Mesenteric fat pad (tissue), 1 donor: ENCODE measurements at regions not wholly inside any gene's neighbourhood (a gene's known extent, or its start where the extent isn't known, plus 50 kb on each side); places are given as distances from the start of the nearest gene placed in this dataset.

Experiments
- DNase-seq: peaks from one replicate; pipeline ENCODE4 v3.0.0-alpha.2; 2020; ENCODE audit warnings: low spot score
- donor health status: DM: yes; HTN: yes; CAD: no.

DNA sequence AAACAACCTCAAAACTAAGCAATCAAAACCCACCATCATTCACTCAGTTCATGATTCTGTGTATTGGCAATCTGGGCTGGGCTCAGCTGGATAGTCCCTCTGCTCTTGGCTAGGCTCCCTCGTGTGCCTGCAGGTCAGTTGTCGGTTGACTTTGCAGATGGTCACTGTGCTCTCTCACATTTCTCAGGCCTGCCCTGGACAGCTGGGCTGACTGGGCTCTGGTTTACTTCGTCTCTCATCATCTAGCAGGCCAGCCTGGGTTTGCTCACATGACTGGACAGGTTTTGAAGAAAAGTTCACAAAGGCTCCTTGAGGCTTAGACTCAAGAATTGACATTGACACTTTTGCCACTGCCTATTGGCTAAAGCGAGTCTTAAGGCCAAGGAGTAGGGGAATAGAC lies 105.0 kb upstream of the CTNNB1 start:
- no peak for DNase-seq

DNA sequence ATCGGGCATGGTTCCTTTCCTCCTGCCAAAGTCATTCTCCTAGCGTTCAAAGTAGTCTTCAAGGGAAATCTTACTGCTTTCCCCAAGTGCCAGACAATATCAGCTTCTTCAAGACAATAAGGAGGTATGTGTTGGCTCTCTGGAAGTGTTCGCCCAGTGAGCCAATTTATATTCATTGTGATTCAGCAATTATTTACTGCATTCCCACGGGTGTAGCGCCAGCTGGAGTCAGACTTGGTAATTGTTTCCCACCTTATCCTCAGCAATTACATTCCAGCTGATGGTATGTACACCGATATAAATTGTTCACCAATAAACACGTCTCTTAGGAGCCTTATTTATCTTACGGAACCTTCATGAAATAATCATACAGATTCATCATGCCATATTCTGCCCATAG lies 103.6 kb upstream of the CTNNB1 start:
- DNase-seq, result no peak

DNA sequence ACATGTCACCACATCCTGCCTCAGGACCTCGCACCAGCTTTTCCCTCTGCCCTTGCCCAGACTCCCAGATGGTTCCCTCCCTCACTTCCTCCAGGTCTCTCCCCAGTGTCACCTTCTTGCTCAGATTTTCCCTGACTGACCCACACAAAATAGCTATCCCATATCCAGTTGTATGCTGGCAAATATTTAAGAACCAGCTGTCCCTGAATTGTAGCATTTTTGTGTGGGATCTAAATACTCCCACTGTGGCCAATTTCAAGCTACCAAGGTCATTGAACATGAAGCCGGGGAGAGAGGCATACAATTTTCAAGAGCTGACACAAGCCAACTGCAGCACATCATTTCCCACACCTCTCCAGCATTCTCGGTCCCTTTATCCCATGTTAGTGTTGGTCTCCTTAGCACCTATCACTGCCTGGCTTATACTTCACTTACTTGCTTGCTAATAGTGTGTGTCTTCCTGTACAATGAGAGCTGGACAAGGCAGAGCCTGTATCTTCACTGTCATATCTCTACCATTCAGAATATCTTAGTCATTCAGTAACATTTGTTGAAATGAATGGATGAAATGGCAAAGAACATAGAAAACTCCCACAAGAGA lies 101.3 kb upstream of the CTNNB1 start:
- no peak for DNase-seq

GRCh38 chr3:41101231-41101630 lies 98.1 kb upstream of the CTNNB1 start:
- DNase-seq, result no peak

- DNase-seq, result no peak
These were observed 97.2 kb upstream of the CTNNB1 start for GRCh38 chr3:41102053-41102556.

DNA sequence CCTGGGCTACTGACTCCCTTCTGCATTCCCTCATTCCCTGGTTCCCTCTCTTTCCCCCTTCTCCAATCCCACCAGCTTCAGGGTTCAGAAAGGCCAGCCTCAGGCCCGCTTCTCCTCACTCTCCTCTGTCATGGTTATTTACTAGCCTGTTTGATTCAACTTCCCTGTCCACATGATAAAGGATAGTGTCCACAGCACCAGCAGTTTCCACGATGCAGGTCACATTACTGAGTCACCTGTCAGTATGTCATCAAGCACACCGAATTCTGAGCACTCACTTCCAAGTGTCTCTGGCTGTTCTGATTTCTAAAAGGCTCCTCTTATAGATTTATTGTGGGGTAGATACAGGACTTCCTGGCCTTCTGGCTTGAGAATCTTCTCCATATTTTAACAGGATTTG lies 96.6 kb upstream of the CTNNB1 start:
- DNase-seq, result no peak

DNA sequence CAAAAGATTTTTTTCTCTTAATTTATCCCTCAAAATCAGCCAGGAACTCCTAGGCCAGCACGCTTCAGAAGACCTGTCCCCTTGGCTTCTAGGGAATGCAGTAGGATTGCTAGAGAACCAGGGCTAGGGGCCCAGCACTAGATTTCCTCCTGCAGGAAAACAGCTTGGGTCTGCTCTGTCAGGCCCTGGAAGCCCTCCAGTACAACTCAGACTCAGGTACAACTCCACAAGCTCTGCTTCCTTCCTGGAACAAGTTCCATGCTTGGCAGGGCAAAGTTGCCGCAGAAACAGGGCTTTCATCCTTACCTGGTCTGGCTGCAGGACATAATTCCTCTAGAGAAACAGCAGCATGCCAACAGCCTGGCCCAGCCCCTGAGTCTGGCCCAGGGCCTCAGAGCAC lies 96.1 kb upstream of the CTNNB1 start:
- DNase-seq, result no peak

DNA sequence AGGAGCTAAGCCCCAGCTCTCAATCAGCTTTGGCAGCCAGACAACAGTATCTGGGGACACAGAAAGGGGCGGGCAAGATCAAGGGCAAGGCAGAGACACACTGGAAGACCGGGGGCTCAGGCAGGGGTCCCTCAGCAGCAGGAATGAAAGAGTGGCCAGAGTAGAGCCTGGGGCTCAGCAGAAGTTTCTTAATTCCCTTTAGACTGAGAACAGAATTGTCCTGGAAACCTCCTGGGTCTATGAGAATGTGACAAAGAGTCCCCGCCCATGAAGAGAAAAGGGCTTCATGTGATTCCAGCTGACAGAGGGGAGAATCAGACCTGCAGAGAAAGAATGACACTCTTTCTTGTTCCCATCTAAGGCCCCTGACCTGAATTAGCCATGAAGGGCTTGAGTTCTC lies 95.2 kb upstream of the CTNNB1 start:
- no peak for DNase-seq

DNA sequence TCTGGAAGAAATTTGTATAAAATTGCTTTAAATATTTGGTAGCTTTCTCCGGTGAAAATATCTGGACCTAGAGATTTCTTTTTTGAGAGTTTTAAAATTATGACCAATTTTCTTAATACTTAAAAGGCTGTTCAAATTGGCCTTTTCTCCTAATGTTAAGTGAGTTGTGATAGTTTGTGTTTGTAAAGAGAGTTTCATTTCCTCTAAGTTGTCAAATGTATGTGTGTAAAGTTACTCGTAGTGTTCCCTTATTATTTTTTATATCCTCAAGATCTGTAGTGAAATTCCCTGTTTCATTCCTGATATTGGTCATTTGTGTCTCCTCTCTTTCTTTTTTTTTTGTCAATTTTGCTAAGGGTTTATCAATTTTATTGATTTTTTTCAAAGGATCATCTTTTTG lies 92.6 kb upstream of the CTNNB1 start:
- no peak for DNase-seq

GRCh38 chr3:41111011-41111410 lies 88.3 kb upstream of the CTNNB1 start:
- no peak for DNase-seq

GRCh38 chr3:41112466-41112865 lies 86.8 kb upstream of the CTNNB1 start:
- no peak for DNase-seq

GRCh38 chr3:41115069-41115468 lies 84.2 kb upstream of the CTNNB1 start:
- no peak for DNase-seq

GRCh38 chr3:41116851-41117250 lies 82.5 kb upstream of the CTNNB1 start:
- DNase-seq, result no peak

DNA sequence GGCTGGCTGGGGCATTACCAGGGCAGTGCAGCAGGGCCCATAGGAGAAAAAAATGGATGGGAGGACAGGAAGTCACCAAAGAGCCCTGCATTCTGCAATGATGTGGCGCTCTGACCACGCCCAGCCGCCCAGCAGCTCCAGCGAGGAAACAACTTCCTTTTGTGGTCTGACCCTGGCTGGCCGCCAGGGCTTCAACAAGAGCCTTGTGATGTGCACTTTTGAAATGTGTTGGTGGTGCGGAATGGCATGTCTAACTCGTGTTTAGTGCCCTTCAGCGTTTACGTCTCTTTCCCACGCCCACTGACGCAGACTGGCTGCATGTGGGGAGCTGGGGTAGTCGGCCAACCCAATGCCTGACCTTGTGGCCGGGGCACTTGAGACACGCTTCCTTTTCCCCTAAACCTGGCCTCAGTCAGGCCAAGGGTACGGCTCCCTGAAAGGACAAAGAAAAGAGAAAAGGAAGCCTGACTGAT lies 81.9 kb upstream of the CTNNB1 start:
- DNase-seq, result peak; percentile 93

DNA sequence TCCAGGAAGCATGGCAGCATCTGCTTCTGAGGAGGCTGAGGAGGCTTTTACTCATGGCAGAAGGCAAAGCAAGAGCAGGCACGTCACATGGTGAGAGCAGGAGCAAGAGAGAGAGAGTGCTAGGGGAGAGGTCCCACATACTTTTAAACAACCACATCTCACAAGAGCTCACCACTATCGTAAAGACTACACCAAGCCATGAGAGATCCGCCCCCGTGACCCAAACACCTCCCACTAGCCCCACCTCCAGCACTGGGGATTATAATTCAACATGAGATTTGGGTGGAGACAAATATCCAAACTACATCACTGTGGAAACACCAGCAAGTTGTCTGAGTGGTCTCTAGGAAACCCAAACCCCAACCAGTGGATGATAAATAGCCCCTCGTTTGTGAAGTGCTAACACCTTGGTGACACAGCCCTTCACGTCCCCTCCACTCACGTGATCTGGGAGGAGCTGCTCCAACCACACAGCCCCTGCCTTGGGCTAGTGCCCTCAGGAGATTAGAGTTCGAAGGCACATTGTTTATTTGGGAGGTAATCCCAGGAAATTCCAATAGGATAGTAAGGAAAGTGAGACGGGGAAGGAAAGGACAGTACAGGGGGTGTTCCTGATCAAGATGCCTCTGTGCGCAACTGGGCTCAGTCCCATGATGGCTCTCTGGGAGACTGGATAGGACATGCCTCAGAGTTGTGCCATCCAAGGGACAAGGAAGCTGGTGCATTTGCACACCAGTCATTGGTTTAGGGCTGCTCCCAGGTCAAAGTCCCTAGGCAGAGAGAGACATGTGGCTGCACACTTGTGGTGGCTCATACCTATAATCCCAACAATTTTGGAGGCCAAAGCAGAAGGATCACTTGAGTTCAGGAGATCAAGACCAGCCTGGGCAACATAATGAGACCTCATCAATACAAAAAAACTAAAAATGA lies 80.6 kb upstream of the CTNNB1 start:
- no peak for DNase-seq

DNA sequence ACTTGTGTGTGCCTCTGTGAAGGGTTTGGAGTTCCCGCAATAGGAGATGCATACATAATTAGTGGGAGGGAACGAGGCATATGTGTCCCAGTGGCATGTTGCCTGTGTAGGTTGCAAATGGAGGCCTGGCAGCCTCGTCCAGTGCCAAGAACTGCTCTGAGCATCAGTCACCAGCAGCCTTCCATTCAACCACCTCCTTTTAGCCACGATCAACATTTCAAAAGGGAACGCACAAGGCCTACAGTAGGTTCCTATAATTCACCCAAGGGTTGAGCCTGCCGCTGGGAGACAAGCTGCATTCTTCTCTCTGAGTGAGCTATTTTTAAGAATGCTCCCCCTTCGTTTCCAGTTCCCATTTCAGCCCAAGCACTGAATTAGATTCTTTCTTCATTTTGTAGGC lies 78.8 kb upstream of the CTNNB1 start:
- no peak for DNase-seq

- no peak for DNase-seq
These were observed 74.0 kb upstream of the CTNNB1 start for GRCh38 chr3:41125258-41125657.

- no peak for DNase-seq
These were observed 72.8 kb upstream of the CTNNB1 start for GRCh38 chr3:41126472-41126871.

GRCh38 chr3:41126961-41127360 lies 72.3 kb upstream of the CTNNB1 start:
- DNase-seq, result no peak

- DNase-seq, result no peak
These were observed 71.9 kb upstream of the CTNNB1 start for GRCh38 chr3:41127414-41127813.

- DNase-seq, result no peak
These were observed 69.6 kb upstream of the CTNNB1 start for GRCh38 chr3:41129731-41130130.

- no peak for DNase-seq
These were observed 68.1 kb upstream of the CTNNB1 start for GRCh38 chr3:41131224-41131623.

DNA sequence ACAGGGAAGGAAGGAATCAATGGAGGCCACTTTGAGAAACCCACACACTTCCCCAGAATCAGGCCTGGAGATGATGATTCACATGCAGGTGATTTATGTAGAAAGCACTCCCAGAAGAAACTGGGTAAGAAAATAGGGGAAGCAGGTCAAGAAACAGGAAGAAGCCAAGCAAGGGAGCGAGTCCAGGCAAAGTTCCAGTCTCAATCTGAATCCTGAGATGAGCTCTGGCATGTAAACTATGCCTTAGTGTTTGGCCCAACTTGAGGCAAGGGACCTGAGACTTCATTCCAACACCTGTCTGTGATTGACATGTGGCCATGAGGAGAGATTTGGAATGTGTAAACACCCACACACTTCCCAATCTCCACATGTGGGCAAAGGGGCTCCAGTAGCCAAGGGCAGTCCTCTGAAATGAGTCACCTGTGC lies 61.6 kb upstream of the CTNNB1 start:
- no peak for DNase-seq
